Osteocyte (in vitro differentiated cells): ENCODE measurements at regions not wholly inside any gene's neighbourhood (a gene's known extent, or its start where the extent isn't known, plus 50 kb on each side); places are given as distances from the start of the nearest gene placed in this dataset.

Experiments
- DNase-seq: peaks from one replicate; pipeline ENCODE4 v3.0.0; 2021; ENCODE audit warnings: mixed read lengths; ENCODE audit not compliant: unreplicated experiment; ENCODE audit errors: extremely low spot score
- H3K27ac Mint-ChIP-seq: one replicate; pipeline ENCODE4 v1.8.0; 2021; ENCODE audit warnings: mild to moderate bottlenecking, mixed read lengths; ENCODE audit not compliant: unreplicated experiment
- H3K27me3 Mint-ChIP-seq: one replicate; pipeline ENCODE4 v1.8.0; 2021; ENCODE audit warnings: mixed read lengths; ENCODE audit not compliant: unreplicated experiment
- H3K36me3 Mint-ChIP-seq: one replicate; pipeline ENCODE4 v1.8.0; 2021; ENCODE audit warnings: mixed read lengths; ENCODE audit not compliant: unreplicated experiment
- H3K4me1 Mint-ChIP-seq: one replicate; pipeline ENCODE4 v1.8.0; 2021; ENCODE audit warnings: mixed read lengths; ENCODE audit not compliant: unreplicated experiment
- H3K4me3 Mint-ChIP-seq: one replicate; pipeline ENCODE4 v1.8.0; 2021; ENCODE audit warnings: mild to moderate bottlenecking, moderate library complexity, mixed read lengths; ENCODE audit not compliant: unreplicated experiment
- H3K9me3 Mint-ChIP-seq: one replicate; pipeline ENCODE4 v1.8.0; 2021; ENCODE audit warnings: mixed read lengths; ENCODE audit not compliant: unreplicated experiment
- TF ChIP-seq, protein P1 (sequence below): fragments of 200-600 bp; sonication (generic); IDR thresholded peaks from 2 replicates; pipeline ENCODE4 v1.5.0; 2021; ENCODE audit warnings: antibody characterized with exemption, mild to moderate bottlenecking, moderate library complexity

- Mint-ChIP-seq H3K27me3 (no peaks in the 10 kb centered on the region), H3K4me1 (no peaks in the 10 kb centered on the region), H3K27ac (no peak overlapping the region), H3K4me3 (no peak overlapping the region), H3K36me3 (no peaks in the 10 kb centered on the region), H3K9me3 (peaks cover 9% of the 10 kb centered on the region)
- TF ChIP-seq, protein P1, sequence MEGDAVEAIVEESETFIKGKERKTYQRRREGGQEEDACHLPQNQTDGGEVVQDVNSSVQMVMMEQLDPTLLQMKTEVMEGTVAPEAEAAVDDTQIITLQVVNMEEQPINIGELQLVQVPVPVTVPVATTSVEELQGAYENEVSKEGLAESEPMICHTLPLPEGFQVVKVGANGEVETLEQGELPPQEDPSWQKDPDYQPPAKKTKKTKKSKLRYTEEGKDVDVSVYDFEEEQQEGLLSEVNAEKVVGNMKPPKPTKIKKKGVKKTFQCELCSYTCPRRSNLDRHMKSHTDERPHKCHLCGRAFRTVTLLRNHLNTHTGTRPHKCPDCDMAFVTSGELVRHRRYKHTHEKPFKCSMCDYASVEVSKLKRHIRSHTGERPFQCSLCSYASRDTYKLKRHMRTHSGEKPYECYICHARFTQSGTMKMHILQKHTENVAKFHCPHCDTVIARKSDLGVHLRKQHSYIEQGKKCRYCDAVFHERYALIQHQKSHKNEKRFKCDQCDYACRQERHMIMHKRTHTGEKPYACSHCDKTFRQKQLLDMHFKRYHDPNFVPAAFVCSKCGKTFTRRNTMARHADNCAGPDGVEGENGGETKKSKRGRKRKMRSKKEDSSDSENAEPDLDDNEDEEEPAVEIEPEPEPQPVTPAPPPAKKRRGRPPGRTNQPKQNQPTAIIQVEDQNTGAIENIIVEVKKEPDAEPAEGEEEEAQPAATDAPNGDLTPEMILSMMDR = no peak
- DNase-seq = no peak
These were observed 2011.0 kb upstream of the NUDT12 start for GRCh38 chr5:105573575-105573974.

GRCh38 chr5:105565531-105565930, 2002.9 kb upstream of the NUDT12 start:
- peaks cover 7% of the 10 kb centered on the region for H3K9me3 Mint-ChIP-seq
- H3K4me3 Mint-ChIP-seq = no peak overlapping the region
- H3K36me3 Mint-ChIP-seq = no peaks in the 10 kb centered on the region
- H3K27ac Mint-ChIP-seq = no peak overlapping the region
- no peak for DNase-seq
- TF ChIP-seq, protein P1 = no peak
- no peaks in the 10 kb centered on the region for H3K27me3 Mint-ChIP-seq
- no peaks in the 10 kb centered on the region for H3K4me1 Mint-ChIP-seq

DNA sequence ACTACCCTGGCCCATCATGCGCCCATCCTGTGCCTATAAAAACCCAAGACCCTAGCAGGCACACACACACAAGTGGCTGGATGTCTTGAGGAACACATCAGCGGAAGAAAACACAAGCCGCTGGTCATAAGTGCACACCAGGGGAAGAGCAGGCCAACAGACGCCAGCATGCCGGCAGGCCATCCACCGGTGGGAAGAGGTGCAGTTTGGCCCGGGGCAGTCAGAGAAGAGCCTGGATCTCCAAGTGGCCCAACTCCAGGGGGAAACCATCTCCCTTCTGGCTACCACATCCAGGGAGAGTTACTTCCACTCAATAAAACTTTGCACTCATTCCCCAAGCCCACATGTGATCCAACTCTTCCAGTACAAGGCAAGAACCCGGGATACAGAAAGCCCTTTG, 2001.3 kb upstream of the NUDT12 start:
- TF ChIP-seq, protein P1 = no peak
- no peak overlapping the region for H3K27ac Mint-ChIP-seq
- no peaks in the 10 kb centered on the region for H3K36me3 Mint-ChIP-seq
- no peaks in the 10 kb centered on the region for H3K4me1 Mint-ChIP-seq
- no peak for DNase-seq
- peaks cover 7% of the 10 kb centered on the region for H3K9me3 Mint-ChIP-seq
- H3K4me3 Mint-ChIP-seq = no peak overlapping the region
- H3K27me3 Mint-ChIP-seq = no peaks in the 10 kb centered on the region

DNA sequence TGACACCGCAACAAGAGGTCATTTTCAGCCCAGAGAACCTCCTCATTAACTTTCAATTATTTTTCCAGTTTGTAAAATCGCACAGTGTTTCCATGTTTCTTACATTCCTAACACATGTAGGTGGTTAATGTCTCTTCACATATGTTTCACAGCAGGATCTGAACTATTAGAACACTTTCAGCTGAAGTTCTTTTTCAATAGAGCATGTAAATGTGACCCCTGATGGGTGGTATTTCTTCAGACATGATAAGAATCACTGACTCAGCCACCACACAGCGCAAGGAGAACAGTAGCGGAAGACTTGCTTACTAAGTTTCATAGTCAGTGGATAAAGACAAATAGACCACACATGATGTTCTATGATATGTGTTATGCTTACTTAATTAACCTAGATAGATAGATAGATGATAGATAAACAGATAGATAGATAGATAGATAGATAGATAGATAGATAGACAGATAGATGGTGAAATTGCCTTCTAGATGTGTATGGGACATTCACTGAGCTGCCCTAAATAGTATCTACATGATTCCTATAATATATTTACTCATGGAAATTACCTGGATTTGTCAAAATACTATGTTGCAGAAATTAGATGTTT, 1992.1 kb upstream of the NUDT12 start:
- TF ChIP-seq, protein P1 = no peak
- Mint-ChIP-seq H3K9me3 (peaks cover 4% of the 10 kb centered on the region), H3K27me3 (no peaks in the 10 kb centered on the region), H3K4me3 (no peak overlapping the region), H3K4me1 (peaks cover 5% of the 10 kb centered on the region), H3K27ac (no peak overlapping the region), H3K36me3 (no peaks in the 10 kb centered on the region)
- no peak for DNase-seq

- Mint-ChIP-seq H3K9me3 (peaks cover 4% of the 10 kb centered on the region), H3K27me3 (no peaks in the 10 kb centered on the region), H3K4me3 (no peak overlapping the region), H3K4me1 (peaks cover 23% of the 10 kb centered on the region), H3K27ac (no peak overlapping the region), H3K36me3 (no peaks in the 10 kb centered on the region)
- no peak for DNase-seq
- TF ChIP-seq, protein P1 = no peak
These were observed 1981.7 kb upstream of the NUDT12 start for GRCh38 chr5:105544300-105544699.
